ENCODE measurements at regions not wholly inside any gene's neighbourhood (a gene's known extent, or its start where the extent isn't known, plus 50 kb on each side); places are given as distances from the start of the nearest gene placed in this dataset.
"Not testable (repeated sequence)": the region's sequence is repeated elsewhere in the genome, so short reads cannot be mapped to it uniquely, and the experiment has no call there.

DNA sequence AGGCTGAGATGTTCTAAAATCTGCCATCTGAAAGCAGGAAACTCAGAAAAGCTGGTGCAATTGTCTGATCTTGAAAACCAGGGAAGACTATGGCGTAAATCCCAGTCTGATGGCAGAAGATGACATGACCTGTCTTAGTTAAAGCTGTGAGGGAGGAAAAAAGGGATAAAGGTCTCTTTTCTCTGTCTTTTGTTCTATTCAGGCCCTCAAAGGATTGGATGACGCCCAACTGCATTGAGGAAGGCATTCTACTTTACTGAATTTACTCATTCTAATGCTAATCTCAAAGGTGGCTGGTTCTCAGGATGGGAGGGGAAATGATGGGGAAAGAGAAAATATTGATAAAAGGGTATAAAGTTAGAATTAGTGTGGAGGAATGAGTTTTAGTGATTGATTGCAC, 312.8 kb upstream of the CTNND2 start:
- DNase-seq (ENCODE audit: low read depth in 2 of 3, low spot score in 2 of 3), result no peak

DNA sequence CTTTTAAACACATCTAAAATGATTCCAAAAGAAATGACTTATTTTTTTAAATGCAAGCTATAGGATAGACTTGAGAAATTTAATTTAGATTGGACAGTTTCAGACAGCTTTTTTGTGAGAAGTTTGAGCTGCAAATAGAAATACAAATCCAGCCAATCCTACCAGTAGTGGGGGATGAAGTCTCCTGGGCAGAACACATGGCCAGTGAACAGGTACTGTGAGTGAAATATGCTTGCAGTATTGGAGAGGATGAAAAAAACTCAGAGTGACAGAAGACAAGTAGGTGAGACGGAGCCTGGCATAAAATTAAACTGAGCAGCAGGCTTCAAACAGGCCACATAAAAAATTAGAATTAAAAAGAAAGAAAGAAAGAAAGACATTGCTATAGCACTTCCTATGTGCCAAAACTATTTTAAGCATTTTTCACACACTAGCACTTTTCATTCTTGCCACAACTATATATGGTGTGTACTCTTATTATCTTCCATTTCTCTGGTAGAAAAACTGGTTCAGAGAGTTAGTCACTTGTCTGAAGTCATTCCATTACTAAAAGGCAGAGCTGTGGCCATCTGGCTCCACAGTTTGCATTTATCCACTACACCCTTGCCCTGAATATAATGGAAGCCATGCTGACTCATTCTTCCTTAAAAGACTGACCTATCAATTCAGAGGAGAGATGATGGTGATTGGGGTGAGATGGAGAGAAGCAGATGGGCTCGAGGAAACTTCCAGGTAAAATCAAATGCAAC, 310.2 kb upstream of the CTNND2 start:
- DNase-seq (ENCODE audit: low read depth in 2 of 3, low spot score in 2 of 3), result no peak

DNA sequence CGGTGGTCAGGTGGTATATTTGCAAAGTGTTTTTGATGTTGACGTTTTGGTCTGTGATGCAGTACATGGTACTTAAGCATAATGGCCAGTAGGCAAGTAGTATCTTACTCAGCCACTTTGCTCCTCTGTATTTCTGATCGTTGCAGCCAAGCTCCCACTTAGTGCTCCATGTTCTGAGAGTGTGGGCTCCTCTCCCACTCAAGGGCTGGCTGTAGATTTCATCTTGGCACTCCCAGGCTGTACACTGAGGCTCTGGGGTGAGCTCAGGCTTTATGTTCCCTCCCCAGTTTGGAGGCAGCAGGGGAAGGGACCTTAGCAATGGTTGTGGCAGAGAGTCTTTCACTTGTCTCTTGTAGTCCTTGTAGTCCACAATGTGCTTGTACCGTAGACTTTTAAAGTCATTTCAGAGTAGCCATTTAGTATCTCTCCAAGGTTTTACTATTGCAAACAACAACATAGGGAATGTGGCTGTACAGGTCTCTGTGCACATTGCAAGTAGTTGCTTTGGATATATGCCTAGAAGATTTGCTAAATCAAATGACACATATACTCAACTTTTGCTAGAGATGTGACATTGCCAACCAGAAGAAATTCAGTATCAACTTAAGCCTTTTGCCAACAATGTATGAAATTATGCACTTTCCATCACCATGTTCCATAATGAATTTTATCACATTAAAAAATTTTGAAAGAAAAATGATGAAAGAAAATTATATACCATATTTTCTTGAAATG, 304.3 kb upstream of the CTNND2 start:
- no peak for DNase-seq (ENCODE audit: low read depth in 2 of 3, low spot score in 2 of 3)

DNA sequence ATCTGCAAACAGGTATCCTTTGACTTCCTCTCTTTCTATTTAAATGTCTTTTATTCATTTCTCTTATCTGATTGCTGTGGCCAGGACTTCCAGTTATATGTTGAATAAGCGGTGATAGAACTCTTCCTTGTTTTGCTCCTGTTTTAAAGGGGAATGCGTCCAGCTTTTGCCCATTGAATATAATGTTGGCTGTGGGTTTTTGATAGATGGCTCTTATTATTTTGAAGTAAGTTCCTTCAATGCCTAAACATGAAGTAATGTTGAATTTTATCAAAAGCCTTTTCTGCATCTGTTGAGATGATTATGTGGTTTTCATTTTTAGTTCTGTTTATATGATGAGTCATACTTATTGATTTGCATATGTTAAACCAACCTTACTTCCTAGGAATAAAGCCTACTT, 300.5 kb upstream of the CTNND2 start:
- DNase-seq (ENCODE audit: low read depth in 2 of 3, low spot score in 2 of 3), result no peak

DNA sequence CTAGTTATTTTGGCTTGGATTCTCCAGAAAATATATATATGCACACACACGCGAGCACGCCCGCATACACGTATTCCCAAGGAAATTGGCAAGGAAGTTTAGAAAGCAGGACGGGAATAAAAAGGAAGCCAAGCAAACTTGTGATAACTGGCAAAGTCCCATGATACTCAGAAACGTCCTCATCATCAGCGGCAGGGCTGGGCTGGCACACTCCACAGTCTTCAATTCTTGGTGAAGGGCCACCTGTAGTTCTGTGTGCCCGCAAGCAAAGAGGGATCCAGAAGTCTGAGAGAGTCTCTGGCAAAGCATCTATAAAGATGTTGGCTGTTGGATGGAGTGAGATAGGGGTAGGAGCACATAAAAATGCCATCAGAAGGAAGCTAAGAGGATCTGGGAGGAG, 289.3 kb upstream of the CTNND2 start:
- DNase-seq (ENCODE audit: low read depth in 2 of 3, low spot score in 2 of 3), result no peak

DNA sequence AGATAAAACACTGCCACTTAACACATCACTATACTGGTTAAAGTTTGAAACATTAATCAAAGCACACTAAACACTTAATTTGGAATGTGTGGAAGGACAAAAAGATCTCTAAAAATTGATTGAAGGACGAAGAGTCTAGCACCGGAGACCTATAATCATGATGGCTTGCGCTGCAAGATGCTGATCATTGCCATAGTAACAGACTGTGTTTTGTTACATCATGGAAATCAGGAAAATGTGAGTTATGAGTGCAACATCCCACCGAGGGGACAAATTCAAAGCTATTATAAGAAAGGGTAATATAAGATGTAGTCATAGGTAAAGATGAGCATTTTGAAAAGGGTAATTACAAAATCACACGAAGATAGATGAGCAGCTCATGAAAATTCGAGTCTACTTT, 278.8 kb upstream of the CTNND2 start:
- no peak for DNase-seq (ENCODE audit: low read depth in 2 of 3, low spot score in 2 of 3)

DNA sequence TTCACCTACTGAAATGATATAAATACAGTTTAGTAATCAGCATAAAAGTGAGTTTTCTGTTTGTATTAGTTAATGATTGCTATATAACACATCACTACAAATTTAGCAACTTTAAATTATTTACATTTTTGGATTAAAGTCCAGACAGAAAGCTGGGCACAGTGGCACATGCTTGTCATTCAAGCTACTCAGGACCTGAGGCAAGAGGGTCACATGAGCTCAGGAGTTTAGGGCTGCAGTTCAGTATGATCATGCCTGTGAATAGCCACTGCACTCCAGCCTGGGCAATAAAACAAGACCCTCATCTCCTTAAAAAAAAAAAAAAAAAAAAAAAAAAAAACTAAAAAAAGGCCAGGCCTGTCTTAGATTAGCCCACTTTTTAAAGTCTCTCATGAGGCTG, 273.6 kb upstream of the CTNND2 start:
- DNase-seq (ENCODE audit: low read depth in 2 of 3, low spot score in 2 of 3), result no peak

DNA sequence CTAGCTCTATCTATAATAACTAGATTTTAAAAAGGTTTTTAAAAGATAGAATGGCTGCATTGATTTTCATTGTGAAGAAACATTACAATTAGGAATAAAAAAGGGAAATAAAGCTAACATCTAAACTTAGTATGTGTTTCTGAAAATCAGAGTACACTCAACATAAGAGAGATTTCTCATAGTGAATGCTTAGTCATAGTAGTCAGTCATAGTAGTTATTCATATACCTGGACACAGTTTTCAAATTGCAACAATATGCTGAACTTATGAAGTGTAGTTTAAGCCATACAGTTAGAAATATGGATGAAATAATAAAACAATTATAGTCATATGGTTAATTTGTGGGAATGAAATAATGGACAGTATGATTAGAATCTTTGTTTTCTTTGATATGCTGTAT, 273.0 kb upstream of the CTNND2 start:
- DNase-seq (ENCODE audit: low read depth in 2 of 3, low spot score in 2 of 3), result no peak

DNA sequence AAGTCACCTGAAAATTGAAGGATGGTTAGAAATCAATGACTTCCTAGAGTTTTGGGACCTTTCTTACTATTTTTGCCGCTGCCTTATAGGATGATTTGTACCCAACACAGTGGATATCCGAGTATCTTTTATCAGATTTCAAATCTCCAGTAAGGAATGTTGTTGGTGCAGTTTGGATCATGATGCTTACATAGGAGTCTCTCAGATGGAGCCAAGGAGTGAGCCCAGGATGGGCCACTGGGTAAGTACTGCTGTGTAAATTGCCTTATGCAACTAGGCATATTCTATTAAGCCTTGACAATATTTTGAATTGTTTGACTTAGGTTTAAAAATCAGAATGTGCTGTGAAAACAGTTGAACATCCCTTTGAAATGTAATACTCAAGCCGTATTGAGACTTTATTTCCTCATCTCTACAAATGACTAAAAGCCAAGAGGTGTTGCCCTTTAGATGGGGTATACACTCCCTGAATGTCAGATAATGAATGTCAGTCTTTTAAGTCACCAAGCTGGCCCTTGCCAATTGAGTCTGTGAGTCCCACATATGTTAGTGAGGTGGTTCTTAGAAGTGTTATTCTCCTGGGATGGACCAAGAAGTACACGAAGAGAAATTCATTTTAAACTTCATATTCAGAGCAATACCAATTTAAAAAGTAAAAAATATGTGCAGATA, 271.8 kb upstream of the CTNND2 start:
- DNase-seq (ENCODE audit: low read depth in 2 of 3, low spot score in 2 of 3), result no peak

DNA sequence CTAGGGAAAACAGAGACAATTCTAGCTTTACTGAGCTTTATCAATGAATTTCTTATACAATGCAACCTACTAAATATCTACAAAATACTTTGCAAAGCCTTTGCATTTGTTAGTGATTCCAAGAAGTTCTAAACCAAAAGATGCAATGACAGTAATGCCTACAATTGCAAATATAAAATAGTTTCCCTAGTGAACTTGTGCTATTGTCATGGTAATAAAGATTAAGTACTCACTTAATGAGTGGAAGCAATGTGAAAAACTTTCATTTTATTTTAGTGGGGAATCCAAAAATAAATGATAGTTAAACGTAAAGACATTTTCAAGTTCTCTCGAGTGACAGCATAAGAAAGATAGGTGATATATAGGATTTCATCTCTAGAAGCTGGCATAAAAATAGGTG, 270.5 kb upstream of the CTNND2 start:
- no peak for DNase-seq (ENCODE audit: low read depth in 2 of 3, low spot score in 2 of 3)

DNA sequence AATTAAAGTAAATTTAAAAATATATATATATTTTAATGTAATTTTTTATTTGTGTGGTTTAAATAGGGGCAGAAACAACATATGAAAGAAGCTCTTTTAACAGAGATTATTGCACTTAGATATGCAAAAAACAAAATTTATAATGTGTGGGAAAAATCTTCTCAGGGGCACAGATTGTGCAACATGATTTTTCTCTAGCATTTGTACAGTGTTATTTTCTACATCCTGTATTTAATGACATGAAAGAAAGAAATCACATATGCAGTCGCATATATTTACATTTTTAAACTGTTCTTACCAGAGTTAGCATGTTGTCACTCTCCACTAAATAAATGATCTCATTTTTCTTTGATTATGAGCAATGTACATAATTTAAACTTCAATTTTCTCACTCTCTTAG, 265.3 kb upstream of the CTNND2 start:
- no peak for DNase-seq (ENCODE audit: low read depth in 2 of 3, low spot score in 2 of 3)

DNA sequence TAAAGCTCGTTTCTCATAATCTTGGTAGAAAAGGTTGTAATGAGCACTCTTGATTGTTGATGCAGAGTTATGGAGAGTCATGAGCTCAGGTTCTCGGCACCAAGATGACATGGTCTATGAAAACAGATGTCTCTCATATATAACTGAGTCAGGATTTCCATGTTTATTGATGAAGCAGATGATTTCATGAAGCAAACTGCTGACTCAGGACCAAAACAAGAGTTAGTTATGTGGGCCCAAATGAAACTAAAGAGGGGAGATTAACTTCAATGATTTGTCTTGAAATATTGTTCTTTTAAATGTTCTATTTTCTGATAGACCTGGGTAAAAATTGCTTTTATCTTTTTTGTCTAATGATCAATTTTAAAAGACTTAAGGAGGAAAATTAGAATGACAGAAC, 258.6 kb upstream of the CTNND2 start:
- no peak for DNase-seq (ENCODE audit: low read depth in 2 of 3, low spot score in 2 of 3)

DNA sequence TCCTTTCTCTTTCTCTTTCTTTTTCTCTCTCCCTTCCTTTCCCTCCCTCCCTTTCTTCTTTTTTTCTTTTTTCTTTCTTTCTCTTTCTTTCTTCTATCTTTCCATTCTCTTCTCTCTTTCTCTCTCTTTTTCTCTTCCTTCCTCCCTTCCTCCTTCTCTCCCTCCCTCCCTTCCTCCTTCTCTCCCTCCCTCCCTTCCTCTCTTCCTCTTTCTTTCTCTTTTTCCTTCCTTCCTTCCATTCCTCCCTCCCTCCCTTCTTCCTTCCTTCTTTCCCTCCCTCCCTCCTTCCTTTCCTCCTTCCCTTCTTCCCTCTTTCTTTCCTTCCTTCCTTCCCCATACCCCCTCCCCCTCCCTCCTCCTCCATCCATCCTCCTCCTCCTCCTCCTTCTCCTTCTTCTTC, 243.3 kb upstream of the CTNND2 start:
- no peak for DNase-seq (ENCODE audit: low read depth in 2 of 3, low spot score in 2 of 3)

DNA sequence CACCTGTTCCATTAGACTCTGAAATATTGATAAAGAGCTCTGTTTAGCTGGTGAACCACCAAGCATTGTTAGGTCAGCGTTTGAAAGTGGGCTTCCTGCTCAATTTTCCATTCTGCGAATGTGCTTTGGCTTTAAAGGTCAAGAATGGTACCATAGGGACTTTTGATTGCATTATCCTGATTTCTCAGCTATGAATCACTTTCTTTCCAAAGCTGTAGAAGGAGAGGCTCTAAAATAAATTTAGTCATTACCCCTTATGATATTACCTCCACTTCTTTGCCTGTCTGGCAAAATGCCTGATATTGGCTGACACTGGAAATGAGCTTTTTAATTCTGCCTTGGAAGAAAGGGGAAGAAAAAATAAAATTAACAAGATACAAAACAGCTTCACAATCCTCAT, 237.2 kb upstream of the CTNND2 start:
- DNase-seq (ENCODE audit: low read depth in 2 of 3, low spot score in 2 of 3), result no peak

DNA sequence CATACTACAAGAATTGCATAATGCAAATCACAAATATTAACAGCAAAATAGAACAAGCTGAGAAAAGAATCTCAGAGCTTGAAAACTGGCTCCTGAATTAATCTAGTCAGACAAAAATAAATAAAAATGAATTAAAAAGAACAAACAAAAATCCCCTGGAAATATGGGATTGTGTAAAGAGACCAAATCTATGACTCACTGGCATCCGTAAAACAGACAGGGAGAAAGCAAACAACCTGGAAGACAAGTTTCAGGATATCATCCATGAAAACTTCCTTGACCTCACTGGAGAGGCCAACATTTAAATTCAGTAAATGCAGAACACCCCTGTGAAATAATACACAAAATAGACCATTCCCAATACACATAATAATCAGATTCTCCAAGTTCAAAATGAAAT, 229.3 kb upstream of the CTNND2 start:
- DNase-seq (ENCODE audit: low read depth in 2 of 3, low spot score in 2 of 3), result no peak

DNA sequence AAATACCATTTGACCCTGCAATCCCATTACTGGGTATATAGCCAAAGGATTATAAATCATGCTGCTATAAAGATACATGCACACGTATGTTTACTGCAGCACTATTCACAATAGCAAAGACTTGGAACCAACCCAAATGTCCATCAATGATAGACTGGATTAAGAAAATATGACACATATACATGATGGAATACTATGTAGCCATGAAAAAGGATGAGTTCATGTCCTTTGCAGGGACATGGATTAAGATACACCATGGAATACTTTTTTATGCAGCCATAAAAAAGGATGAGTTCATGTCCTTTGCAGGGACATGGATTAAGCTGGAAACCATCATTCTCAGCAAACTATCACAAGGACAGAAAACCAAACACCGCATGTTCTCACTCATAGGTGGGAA, 226.8 kb upstream of the CTNND2 start:
- not testable (repeated sequence) for DNase-seq (ENCODE audit: low read depth in 2 of 3, low spot score in 2 of 3)

DNA sequence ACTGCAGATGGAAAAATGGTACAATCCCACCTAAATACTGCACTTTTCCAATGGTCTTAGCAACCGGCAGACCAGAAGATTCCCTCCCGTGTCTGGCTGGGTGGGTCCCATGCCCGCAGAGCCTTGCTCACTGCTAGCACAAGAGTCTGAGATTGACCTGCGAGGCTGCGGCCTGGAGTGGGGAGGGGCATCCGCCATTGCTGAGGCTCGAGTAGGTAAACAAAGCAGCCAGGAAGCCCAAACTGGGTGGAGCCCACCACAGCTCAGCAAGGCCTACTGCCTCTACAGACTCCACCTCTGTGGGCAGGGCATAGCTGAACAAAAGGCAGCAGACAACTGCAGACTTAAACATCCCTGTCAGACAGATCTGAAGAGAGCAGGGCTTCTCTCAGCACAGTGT, 221.6 kb upstream of the CTNND2 start:
- no peak for DNase-seq (ENCODE audit: low read depth in 2 of 3, low spot score in 2 of 3)

DNA sequence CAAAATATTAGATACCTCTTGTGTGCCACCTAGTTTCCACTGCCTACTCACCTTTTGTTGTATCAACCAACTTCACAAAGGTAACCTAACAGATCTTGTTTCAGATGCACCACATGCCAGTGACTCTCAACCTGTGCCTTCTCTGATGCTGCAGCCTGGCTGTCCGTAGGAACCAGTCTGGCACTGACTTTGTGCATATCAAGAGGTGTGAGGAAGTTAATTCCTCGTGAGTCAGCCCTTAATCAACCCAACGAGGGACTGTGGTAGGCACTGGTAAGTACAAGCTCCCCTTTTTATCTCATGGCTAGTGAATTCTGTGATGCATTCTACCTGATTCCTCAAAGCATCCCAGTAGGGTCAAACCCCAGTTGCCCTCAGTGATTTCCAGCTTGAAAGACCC, 215.4 kb upstream of the CTNND2 start:
- DNase-seq (ENCODE audit: low read depth in 2 of 3, low spot score in 2 of 3), result no peak

DNA sequence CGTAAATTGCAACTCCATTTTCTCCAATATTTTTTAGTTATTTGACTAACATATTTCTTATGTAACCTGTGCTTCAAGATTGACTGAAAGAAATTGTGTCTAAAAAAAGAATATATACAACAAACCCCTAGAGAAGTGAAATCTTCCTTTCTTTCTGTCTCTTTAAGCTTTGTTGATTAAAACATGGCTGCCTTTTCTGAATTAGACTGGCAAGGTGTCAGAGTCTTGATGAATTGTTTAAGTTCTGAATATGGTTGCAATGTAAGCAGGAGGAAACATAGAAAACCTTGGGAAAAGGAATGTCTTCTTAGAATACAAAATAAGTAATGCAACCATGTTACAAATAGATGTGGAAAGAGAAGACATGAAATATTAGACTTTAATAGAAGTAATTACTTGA, 209.8 kb upstream of the CTNND2 start:
- no peak for DNase-seq (ENCODE audit: low read depth in 2 of 3, low spot score in 2 of 3)

DNA sequence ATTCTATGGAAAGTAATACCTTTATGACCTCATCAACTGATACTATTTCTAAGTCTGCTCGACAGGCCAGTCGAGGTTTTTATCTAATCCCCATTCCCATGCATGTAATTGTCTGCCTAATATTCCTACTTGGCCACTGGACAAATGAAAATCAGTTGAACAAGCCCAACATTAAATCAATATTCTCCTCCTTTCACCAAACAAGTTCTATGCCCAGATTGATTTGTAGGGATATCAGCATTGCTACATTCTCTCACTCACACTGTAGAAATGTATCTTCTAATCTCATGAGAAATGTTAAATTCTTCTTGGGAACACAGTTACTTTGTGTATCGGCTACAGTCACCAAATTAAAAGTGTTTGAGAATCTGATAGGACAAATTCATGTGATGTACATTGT, 208.8 kb upstream of the CTNND2 start:
- no peak for DNase-seq (ENCODE audit: low read depth in 2 of 3, low spot score in 2 of 3)

DNA sequence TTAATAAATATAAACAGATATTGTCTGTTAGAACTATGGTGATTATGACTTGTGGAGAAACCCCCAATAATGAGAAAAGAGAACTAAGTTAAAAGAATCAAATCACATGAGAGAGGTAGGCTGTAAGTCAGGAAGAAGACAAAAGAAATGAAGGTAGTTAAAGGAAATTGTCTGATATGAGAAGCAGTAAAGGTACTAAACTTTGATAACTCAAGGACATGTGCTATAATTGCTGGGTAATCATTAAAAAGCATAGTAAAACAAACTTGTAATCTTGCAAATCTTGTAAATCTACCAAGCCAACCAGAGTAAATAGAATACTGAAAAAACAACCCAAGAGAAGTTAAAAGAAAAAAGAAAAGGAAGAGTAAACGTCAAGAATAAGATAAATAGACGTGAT, 207.0 kb upstream of the CTNND2 start:
- DNase-seq (ENCODE audit: low read depth in 2 of 3, low spot score in 2 of 3), result no peak

DNA sequence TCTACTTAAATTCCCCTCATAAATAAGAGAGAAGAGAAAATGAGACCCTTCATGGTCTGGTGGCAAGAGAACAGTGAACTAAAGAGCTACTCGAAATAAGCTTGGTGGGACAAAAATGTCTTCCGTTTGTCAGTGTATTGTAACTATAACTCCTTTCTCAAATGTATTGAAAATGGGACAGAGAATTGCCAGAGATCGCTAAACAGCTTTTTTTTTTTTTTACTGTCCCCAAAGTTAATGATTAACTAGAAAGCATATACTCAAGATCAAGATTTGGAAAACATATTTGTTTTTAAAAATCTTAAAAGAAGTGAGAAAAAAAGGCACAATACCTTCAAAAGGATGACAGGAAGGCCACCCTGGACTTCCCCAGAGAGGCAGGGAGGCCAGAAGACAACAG, 206.4 kb upstream of the CTNND2 start:
- no peak for DNase-seq (ENCODE audit: low read depth in 2 of 3, low spot score in 2 of 3)
